B cell (primary cell): ENCODE measurements at regions not wholly inside any gene's neighbourhood (a gene's known extent, or its start where the extent isn't known, plus 50 kb on each side); places are given as distances from the start of the nearest gene placed in this dataset.

Experiments
- ATAC-seq: fragments of 200-7000 bp; cut with Tn5 transposase; one replicate; pipeline ENCODE4 v1.10.0; 2021; ENCODE audit warnings: low read depth, mild to moderate bottlenecking, moderate number of reproducible peaks, moderate library complexity
- CTCF ChIA-PET: fragments of 350-600 bp; sonication (Branson Sonifier 250); formaldehyde crosslinking; loops from one replicate; lab custom pipeline; 2021; ENCODE audit warnings: antibody characterized with exemption, inconsistent platforms; lab: Charles Lee
- POLR2A ChIA-PET: fragments of 350-600 bp; sonication (Branson Sonifier 250); formaldehyde crosslinking; loops from one replicate; lab custom pipeline; 2021; ENCODE audit warnings: antibody characterized with exemption; lab: Charles Lee
- DNase-seq: peaks from one replicate; pipeline ENCODE4 v3.0.0; 2013
- H2AFZ ChIP-seq: 2 replicates; pipeline ENCODE4 v1.6.1; 2012; ENCODE audit warnings: mild to moderate bottlenecking, low read depth, low read length; ENCODE audit not compliant: insufficient read depth, poor library complexity, severe bottlenecking
- H3K27ac ChIP-seq, 2 donors: 1 replicate in 1 of 2; 2 replicates in 1 of 2; pipeline ENCODE4 v1.5.1; 2012 to 2013; ENCODE audit warnings: low read length in 2 of 2, mild to moderate bottlenecking in 2 of 2, moderate library complexity in 1 of 2
- H3K27me3 ChIP-seq, 4 experiments: fragments of 200-600 bp in 1 of 4; sonication (generic) in 1 of 4; replicated peaks in 1 of 4; 1 replicate in 2 of 4; 2 replicates in 2 of 4; pipeline versions ENCODE4 v1.6.1 to v1.7.0; 2013 to 2016; ENCODE audit warnings: low read length in 3 of 4, mild to moderate bottlenecking in 2 of 4, mixed read lengths in 1 of 4, moderate library complexity in 1 of 4; ENCODE audit not compliant: insufficient read depth in 4 of 4, control insufficient read depth in 3 of 4; ENCODE audit errors: control extremely low read depth in 1 of 4
- H3K36me3 ChIP-seq, 2 experiments: replicated peaks in 1 of 2; 1 replicate in 1 of 2; 2 replicates in 1 of 2; pipeline versions ENCODE4 v1.6.1 to v1.7.1; 2013; ENCODE audit warnings: low read length in 1 of 2; ENCODE audit not compliant: insufficient read depth in 2 of 2, control insufficient read depth in 1 of 2; ENCODE audit errors: control extremely low read depth in 1 of 2, extremely low read depth in 1 of 2
- H3K4me1 ChIP-seq, 2 donors: fragments of 200-600 bp in 1 of 2; sonication (generic) in 1 of 2; 1 replicate in 1 of 2; 2 replicates in 1 of 2; pipeline versions ENCODE4 v1.5.1 to v1.6.1; 2013 to 2017; ENCODE audit warnings: low read length in 2 of 2; ENCODE audit not compliant: control insufficient read depth in 2 of 2, insufficient read depth in 2 of 2
- H3K4me2 ChIP-seq: replicated peaks from 2 replicates; pipeline ENCODE3; 2012; ENCODE audit warnings: mild to moderate bottlenecking, low read depth, low read length; ENCODE audit not compliant: poor library complexity, severe bottlenecking
- H3K4me3 ChIP-seq, 5 experiments: fragments of 200-600 bp in 1 of 5; sonication (generic) in 1 of 5; 1 replicate in 3 of 5; 2 replicates in 2 of 5; pipeline versions ENCODE4 v1.5.1 to v1.7.0; 2011 to 2016; ENCODE audit warnings: low read length in 4 of 5, mild to moderate bottlenecking in 4 of 5, low read depth in 2 of 5, control low read depth in 1 of 5, moderate library complexity in 1 of 5; ENCODE audit not compliant: insufficient read depth in 1 of 5; ENCODE audit errors: control extremely low read depth in 1 of 5, extremely low read depth in 1 of 5
- H3K79me2 ChIP-seq: fragments of 200-600 bp; sonication (generic); one replicate; pipeline ENCODE4 v1.6.0; 2016; ENCODE audit warnings: low read length; ENCODE audit not compliant: control insufficient read depth, insufficient read depth
- H3K9ac ChIP-seq: fragments of 200-600 bp; sonication (generic); 2 replicates; pipeline ENCODE4 v1.6.1; 2017; ENCODE audit warnings: mild to moderate bottlenecking, low read length, moderate library complexity
- H3K9me3 ChIP-seq, 3 donors: one replicate each; pipeline versions ENCODE4 v1.6.1 to v1.7.1; 2013; ENCODE audit warnings: low read length in 2 of 3; ENCODE audit not compliant: control insufficient read depth in 2 of 3, insufficient read depth in 1 of 3; ENCODE audit errors: control extremely low read depth in 1 of 3
- H4K20me1 ChIP-seq: 2 replicates; pipeline ENCODE4 v1.6.0; 2012; ENCODE audit warnings: mild to moderate bottlenecking, low read length; ENCODE audit not compliant: insufficient read depth, control insufficient read depth, poor library complexity, severe bottlenecking
- H3K27ac Mint-ChIP-seq: one replicate; pipeline ENCODE4 v1.8.0; 2021; ENCODE audit warnings: mixed read lengths
- H3K27me3 Mint-ChIP-seq: one replicate; pipeline ENCODE4 v1.8.0; 2021; ENCODE audit warnings: mixed read lengths
- H3K4me1 Mint-ChIP-seq: one replicate; pipeline ENCODE4 v1.8.0; 2021; ENCODE audit warnings: mixed read lengths
- H3K4me3 Mint-ChIP-seq: one replicate; pipeline ENCODE4 v1.8.0; 2021; ENCODE audit warnings: mixed read lengths
- H3K9me3 Mint-ChIP-seq: one replicate; pipeline ENCODE4 v1.8.0; 2022; ENCODE audit warnings: mixed read lengths; ENCODE audit not compliant: insufficient read depth
- EZH2 ChIP-seq: IDR thresholded peaks from 2 replicates; pipeline ENCODE4 v1.6.1; 2012; ENCODE audit warnings: borderline replicate concordance, low read depth, mild to moderate bottlenecking, moderate library complexity, low read length; ENCODE audit not compliant: insufficient read depth, poor library complexity, severe bottlenecking
- WGBS: methylation state at CpG from one replicate; pipeline ENCODE4 v1.1.5; 2013; ENCODE audit warnings: missing lambda C conversion rate; ENCODE audit not compliant: insufficient coverage; 5-methylcytosine and 5-hydroxymethylcytosine counted together
- intact Hi-C: fragments of 100-400 bp; cut with micrococcal nuclease; formaldehyde crosslinking; loops from one replicate; pipeline ENCODE4 v1.10.0; 2022
- TF ChIP-seq, protein P1 (sequence below): fragments of 200-600 bp; IDR thresholded peaks from one replicate; pipeline ENCODE4 v1.8.0; 2022; ENCODE audit warnings: antibody characterized with exemption, mild to moderate bottlenecking

DNA sequence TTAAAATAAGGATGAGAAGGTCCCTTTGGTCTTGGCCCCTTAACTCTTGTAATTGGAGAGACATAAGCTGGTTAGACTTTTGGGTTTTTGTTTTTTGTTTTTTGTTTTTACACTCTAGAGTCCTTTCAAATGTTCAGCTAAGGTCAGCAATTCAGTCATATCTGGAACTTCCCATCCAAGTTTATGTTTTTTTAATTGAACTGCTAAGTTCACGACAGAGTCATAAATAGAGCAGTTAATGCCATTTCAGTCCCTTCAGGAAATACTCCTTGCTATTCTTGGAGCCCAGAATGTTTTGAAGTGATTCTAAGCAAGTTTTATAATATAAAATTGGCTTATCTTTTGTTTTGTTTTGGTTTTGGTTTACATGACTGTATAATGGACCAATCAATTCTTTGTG lies 329.4 kb upstream of the PABPC4L start:
- H3K4me3 Mint-ChIP-seq: no peak overlapping the region
- H3K9me3 ChIP-seq: peaks cover 0 to 4% (median 0%) of the 10 kb centered on the region in 3 donors
- H3K4me3 ChIP-seq: no peak overlapping the region
- TF ChIP-seq, protein P1, sequence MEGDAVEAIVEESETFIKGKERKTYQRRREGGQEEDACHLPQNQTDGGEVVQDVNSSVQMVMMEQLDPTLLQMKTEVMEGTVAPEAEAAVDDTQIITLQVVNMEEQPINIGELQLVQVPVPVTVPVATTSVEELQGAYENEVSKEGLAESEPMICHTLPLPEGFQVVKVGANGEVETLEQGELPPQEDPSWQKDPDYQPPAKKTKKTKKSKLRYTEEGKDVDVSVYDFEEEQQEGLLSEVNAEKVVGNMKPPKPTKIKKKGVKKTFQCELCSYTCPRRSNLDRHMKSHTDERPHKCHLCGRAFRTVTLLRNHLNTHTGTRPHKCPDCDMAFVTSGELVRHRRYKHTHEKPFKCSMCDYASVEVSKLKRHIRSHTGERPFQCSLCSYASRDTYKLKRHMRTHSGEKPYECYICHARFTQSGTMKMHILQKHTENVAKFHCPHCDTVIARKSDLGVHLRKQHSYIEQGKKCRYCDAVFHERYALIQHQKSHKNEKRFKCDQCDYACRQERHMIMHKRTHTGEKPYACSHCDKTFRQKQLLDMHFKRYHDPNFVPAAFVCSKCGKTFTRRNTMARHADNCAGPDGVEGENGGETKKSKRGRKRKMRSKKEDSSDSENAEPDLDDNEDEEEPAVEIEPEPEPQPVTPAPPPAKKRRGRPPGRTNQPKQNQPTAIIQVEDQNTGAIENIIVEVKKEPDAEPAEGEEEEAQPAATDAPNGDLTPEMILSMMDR: no peak
- TF ChIP-seq EZH2: no peak
- no peaks in the 10 kb centered on the region for H4K20me1 ChIP-seq
- WGBS: no CpG with 5 or more reads among the region's 1 CpG
- H3K79me2 ChIP-seq: no peaks in the 10 kb centered on the region
- H3K9ac ChIP-seq: no peak overlapping the region
- H3K27ac ChIP-seq: no peak overlapping the region
- intact Hi-C loops: no loop called here
- no peaks in the 10 kb centered on the region for H3K27me3 Mint-ChIP-seq
- no peaks in the 10 kb centered on the region for H3K27me3 ChIP-seq
- H3K4me1 Mint-ChIP-seq: no peaks in the 10 kb centered on the region
- H3K36me3 ChIP-seq: no peaks in the 10 kb centered on the region
- ATAC-seq (no peak), DNase-seq (no peak)
- no peak overlapping the region for H3K4me2 ChIP-seq
- H3K27ac Mint-ChIP-seq: no peak overlapping the region
- POLR2A ChIA-PET: no interaction called here
- H2AFZ ChIP-seq: no peak overlapping the region
- H3K4me1 ChIP-seq: no peaks in the 10 kb centered on the region
- CTCF ChIA-PET: no interaction called here
- H3K9me3 Mint-ChIP-seq: peaks cover 4% of the 10 kb centered on the region

DNA sequence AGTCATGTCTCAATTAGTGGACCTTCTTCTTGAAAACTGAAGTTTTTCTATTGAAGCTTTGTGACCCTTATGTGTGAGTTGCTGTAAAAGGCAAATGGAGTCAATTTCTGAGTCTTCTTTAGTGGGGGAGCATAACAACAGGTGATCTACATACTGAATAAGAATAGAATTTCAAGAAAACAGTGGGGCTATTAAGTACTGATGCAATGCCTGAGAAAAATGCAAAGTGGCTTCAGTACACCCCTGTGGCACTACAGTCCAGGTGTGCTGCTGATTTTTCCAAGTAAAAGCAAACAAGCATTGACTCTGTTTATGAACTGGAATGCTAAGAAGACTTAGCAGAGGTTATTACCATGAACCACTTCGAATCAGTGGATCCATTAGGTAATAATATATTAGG lies 328.0 kb upstream of the PABPC4L start:
- no peak overlapping the region for H3K4me2 ChIP-seq
- H3K79me2 ChIP-seq: no peaks in the 10 kb centered on the region
- H4K20me1 ChIP-seq: no peaks in the 10 kb centered on the region
- no peak overlapping the region for H3K4me3 Mint-ChIP-seq
- H3K27ac Mint-ChIP-seq: no peak overlapping the region
- no peak overlapping the region for H3K9ac ChIP-seq
- H3K27ac ChIP-seq: no peak overlapping the region
- no CpG with 5 or more reads among the region's 1 CpG for WGBS
- POLR2A ChIA-PET: no interaction called here
- H3K4me1 Mint-ChIP-seq: no peaks in the 10 kb centered on the region
- TF ChIP-seq, protein P1: no peak
- TF ChIP-seq EZH2: no peak
- H3K4me1 ChIP-seq: no peaks in the 10 kb centered on the region
- no peak overlapping the region for H3K4me3 ChIP-seq
- peaks cover 4% of the 10 kb centered on the region for H3K9me3 Mint-ChIP-seq
- H2AFZ ChIP-seq: no peak overlapping the region
- H3K9me3 ChIP-seq: peaks cover 0 to 4% (median 0%) of the 10 kb centered on the region in 3 donors
- ATAC-seq (no peak), DNase-seq (no peak)
- H3K27me3 Mint-ChIP-seq: no peaks in the 10 kb centered on the region
- CTCF ChIA-PET: no interaction called here
- intact Hi-C loops: no loop called here
- no peaks in the 10 kb centered on the region for H3K27me3 ChIP-seq
- no peaks in the 10 kb centered on the region for H3K36me3 ChIP-seq
